HG03457 (cell line): ENCODE measurements at regions not wholly inside any gene's neighbourhood (a gene's known extent, or its start where the extent isn't known, plus 50 kb on each side); places are given as distances from the start of the nearest gene placed in this dataset.

Experiments
- ATAC-seq: cut with Tn5 transposase; IDR thresholded peaks from one replicate; pipeline ENCODE4 v1.9.1; 2021; ENCODE audit warnings: moderate number of reproducible peaks; ENCODE audit not compliant: unreplicated experiment

DNA sequence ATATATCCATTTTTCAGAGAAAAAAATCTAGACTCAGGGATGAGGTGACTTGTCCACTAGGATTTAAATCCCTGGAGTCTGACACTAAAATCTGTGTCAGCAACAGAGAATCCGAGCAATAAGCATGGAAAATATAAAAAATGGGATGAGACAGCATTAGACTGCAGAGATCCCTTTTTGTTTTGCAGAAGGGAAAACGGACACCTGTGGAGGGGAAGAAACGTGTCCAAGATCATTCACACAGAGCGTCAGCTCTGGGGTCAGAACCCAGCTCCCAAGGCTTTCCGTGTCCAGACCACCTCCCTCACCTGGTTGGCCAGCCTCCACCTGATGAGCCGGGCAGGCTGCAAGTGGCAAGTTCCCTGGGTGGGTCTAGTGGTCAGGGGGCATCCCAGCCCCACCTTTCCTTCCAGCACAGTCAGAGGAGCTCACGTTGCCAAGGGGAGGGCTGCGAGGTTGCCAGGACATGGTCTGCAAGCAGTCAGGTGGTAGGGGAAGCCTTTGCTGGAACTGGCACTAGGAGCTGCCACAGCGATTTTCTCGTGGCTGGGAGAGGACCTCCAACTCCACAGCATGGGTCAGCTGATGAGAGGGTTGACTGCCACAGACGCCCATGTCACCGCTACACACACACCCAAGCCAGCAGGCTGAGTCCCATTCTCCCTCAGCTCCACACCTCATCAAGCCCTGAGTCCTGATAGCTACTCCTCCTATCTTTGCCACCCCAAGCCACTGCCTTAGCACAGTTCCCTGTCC is 65.9 kb upstream of the CPLX2 start:
- ATAC-seq: no peak

DNA sequence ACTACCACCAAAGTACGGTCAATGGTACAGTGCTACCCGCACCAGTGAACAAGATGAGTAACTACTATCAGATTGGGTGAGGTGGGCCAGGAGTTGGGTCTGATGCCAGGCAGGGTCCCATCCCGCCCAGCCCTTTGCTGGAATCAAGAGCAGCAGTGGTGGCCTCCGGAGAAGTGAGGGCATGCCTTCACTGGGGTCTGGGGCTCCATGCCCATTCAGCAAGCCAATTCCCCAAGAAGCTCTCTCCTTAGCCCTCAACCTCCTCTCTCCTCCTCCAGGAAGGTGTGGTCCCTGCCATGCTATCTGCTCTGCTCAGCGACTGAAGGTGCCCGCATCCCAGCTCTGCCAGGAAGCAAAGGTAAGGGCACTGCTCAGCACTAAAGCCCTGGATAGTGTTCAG is 62.7 kb upstream of the CPLX2 start:
- no peak for ATAC-seq

DNA sequence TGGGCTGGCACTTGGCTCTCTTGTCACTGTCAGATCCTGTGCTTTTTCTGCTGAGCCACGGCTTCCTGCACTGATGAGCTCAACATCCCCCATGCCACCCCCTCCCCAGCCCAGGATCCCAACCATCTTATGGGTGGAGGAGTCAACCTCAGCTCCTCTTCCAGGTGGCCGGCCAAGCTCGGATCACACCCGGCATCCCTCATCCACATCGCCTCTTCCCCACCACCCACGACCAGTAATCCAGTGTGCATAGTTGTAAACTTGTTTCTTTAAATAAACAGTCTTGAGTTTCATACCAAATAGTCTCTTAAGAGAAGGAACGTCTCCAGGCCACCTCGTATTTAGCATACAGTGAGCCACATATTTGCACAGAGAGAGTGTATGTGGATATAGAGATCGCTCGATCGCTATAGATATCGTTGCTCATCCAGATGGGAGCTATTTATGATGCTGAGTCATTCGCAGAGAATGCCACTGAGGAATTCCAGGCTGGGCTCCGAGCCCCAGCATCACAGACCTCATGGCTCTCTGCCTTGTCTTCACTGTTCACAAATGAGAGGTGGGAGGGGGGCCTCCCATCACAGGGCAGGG is 61.8 kb upstream of the CPLX2 start:
- no peak for ATAC-seq

DNA sequence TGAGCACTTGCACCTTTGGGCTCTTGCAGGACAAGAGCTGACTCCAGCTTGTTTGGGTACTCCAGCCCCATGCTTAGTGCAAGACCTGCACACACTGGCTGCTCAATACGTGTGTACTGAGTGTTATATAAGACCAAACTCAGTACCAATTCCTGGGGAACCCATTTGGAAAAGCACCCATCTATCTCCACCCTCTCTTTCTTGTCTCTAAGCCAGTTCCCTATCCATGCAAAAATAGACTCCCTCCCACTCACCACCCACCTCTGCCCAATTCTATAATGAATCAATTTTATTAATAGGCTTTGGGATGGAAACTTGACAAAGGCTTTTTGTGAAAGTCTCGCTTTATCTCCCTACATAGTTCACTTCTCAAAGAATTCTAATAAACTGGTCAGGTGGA is 60.9 kb upstream of the CPLX2 start:
- no peak for ATAC-seq

DNA sequence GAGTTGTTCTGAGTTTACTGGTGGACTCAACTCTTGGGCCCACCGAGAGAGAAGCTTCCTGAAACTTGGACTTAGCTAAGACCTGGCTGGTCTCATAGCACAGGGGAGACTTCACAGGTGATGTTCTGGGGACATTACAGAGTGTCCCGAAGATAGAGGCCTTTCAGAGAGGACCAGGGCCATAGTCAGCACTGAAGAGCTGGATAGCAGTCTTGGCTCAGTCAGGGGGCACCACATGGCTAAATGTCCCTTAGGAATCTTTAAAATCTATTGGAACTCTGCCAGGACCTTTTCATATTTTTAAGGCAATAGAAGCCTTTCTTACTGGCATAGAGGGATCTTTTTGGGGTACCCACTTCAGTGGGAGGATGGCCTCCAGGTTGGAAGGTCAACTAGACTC is 59.8 kb upstream of the CPLX2 start:
- ATAC-seq: no peak

DNA sequence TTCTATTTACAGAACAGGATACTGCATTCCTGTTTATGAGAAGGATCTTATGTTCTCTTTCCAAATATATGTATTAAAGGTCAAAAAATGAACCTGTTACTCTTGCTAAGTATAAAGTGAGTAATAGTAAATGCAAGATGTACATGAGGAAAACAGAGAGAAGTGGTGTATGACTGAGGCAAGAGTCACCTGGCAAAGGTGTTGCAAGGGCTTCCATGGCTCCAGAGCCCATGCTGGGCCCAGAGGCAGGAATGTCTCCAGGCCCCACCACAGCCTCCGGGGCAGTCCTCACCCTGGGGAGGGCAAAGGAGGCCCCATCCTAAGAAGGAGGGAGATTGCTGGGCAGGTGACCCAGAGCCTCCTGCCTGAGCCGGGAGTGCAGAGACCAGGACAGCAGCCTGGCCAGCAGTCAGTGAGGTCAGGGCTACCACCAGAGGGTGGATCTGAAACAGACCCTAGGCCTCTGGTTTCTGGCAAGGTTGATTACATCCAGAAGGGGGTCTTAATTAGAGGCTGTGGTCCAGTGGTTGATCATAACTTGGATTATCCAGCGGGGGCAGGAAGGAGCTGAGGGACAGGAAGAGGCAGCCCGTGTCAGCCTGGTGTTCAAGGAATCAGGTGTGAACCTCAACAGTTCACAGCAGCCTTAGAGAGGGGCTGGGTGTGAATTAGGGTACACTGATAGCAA is 57.3 kb upstream of the CPLX2 start:
- no peak for ATAC-seq

DNA sequence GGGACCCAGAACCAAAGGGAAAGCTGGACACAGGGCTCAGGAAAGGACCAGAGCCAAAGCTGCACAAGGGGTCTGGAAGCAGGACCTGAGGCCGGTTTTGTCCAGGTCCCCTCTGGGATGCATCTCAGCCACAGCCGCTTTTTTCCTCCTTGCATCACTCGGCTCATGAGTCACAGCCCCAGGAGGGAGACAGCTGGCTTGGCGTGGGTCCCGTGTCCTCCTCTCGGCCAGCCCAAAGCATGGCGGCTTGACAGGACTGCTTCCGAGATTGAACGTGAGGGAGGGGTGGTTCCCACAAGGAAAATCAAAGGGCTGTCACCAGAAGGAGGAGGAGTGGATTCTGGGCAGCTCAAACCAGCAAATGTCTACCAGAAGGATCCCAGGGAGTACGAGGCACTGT is 56.7 kb upstream of the CPLX2 start:
- no peak for ATAC-seq

DNA sequence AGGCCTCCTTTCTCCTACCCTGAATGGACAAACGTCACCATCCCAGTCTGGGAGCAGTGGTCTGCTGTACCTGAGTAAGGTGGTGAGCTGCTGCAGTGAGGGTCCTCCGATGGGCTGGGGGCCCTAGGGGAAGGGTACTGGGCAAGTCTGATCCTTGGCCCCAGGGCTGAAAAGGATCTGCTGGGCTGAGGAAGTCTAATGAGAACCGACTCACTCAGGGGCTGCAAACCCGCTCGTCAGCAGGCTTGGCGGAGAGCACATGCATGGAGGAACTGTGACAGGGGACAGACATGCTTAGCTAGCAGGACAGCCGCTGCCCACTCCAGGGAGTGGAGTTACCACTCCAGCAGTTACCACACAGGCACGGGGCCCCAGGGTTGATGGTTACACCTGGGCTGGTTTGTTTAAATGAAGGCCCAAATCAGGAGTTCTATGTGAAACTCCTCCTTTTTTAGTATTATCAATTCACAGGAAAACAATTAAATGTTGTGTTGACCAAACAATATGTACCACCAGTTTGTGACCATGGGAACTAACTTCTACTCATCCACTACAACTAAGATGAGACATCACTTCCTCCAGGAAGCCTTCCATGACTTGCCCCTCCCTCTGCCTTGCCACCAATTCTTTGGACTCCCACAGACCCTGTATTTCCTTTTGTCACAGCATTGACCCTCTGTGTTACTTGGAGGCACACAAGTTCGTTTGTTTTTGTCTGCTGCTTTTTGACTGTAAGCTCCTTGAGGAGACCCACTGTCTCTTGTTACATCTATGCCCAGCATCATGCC is 56.1 kb upstream of the CPLX2 start:
- no peak for ATAC-seq

DNA sequence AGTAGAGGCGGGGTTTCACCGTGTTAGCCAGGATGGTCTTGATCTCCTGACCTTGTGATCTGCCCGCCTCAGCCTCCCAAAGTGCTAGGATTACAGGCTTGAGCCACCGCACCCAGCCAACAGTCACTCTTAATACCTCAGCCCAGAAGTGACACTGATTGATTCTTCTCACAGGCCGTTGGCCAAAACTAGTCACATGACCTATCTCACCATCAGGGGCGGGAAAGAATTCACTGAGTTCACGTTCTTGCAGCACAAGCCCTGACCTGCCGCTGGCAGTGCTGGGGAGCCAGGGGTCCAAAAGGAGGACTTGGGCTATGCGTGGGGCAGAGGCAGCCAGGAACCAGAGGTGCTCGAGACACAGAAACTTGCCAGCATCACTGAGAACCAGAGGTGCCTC is 55.0 kb upstream of the CPLX2 start:
- no peak for ATAC-seq

DNA sequence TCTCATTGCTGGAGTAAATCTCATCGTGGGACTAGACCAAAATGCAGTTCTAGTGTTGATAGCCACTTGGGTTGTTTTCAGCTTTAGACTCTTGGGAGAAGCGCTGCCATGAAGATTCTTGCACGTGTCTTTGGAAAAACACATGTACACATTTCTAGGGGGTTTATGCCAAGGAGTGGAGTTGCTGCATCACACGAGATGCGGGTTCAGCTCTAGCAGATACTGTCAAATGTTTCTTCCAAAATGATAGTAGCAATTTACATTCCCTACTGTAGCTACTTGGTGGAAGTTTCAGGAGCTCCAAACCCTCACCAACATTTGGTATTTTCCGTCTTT is 52.3 kb upstream of the CPLX2 start:
- no peak for ATAC-seq

DNA sequence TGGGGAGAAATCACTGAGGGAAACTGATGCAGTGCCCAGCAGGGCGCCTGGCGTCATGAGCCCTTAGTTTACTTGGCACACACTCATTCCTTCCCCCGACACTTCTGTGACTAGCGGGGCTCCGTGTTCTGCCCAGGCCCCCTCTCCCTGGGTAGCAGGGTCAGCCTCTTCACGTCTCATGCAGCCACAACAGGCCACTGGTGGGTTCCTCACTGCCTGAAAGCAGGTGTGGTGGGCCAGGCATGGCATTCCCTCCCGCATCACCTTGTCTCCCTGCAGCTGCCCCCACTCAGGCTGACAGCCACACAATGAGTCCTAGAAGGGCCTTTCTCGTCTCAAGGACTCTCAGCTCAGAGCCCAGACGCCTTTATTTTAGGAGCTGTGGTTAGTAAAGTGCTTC is 51.1 kb upstream of the CPLX2 start:
- no peak for ATAC-seq
